HG02759 (cell line): ENCODE measurements at regions not wholly inside any gene's neighbourhood (a gene's known extent, or its start where the extent isn't known, plus 50 kb on each side); places are given as distances from the start of the nearest gene placed in this dataset.
"Not testable (repeated sequence)": the region's sequence is repeated elsewhere in the genome, so short reads cannot be mapped to it uniquely, and the experiment has no call there.

Experiments used
- ATAC-seq: cut with Tn5 transposase; IDR thresholded peaks from one replicate; pipeline ENCODE4 v1.9.1; 2021; ENCODE audit warnings: mild to moderate bottlenecking, moderate library complexity; ENCODE audit not compliant: unreplicated experiment

DNA sequence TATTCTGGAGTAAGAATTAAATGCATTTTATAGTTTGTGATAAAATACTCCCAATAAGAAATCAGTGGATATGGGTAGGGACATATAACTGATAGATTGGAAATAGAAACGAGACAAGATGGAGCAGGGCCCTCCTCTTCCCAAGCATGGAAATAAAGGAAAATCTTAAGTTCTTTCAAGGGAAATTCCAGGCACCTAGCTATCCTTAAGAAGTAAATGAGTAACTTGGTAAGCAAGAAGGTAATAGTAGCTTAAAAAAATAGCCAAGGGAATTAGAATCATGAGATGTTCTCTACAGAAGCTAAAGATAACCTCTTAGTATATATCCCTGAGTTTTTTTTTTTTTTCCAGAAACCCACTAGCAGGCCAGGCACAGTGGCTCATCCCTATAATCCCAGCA, 105.5 kb upstream of the FAM3C start:
- ATAC-seq = no peak

DNA sequence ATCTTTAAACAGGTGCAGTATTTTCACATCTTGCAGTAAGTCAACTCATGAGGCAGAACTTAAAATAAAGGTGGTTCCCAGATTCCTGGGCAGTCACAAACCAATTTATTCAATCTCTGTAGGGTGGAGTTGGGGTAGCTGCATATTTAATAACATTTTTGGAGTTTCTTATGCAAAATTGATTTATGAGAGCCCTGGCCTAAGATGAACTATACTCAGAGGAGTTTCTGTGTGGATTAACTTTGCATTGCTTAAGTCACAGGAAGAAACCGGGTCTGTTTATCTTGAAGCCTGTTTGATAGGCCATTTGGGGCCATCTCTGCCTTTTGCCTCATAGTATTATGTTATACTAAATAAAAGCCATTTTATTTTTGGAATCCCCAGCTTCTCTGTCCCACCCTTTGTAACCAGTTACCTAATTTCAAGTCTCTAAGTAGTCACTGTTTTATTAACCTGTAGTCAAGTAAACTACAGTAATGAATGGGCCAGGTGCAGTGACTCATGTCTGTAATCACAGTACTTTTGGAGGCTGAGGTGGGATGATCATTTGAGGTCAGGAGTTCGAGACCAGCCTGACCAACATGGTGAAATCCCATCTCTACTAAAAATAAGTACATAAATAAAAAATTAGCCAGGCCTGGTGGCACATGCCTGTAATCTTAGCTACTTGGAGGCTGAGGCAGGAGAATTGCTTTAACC, 104.4 kb upstream of the FAM3C start:
- ATAC-seq = no peak

- ATAC-seq = no peak
These were observed 103.5 kb upstream of the FAM3C start for GRCh38 chr7:121499624-121500023.

- no peak for ATAC-seq
These were observed 102.7 kb upstream of the FAM3C start for GRCh38 chr7:121498816-121499215.

DNA sequence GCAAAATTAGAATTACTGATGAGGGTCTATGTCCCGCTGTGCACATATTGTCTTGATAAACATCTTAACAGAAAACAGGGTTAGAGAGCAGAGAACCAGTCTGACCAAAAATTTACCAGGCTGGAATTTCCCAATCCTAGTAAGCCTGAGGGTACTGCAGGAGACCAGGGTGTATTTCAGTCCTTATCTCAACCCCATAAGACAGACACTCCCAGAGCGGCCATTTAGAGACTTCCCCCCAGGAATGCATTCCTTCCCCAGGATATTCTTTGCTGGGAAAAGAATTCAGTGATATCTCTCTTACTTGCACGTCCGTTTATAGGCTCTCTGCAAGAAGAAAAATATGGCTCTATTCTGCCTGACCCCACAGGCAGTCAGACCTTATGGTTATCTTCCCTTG, 101.4 kb upstream of the FAM3C start:
- ATAC-seq = not testable (repeated sequence)

- ATAC-seq = no peak
These were observed 98.4 kb upstream of the FAM3C start for GRCh38 chr7:121494516-121494915.

DNA sequence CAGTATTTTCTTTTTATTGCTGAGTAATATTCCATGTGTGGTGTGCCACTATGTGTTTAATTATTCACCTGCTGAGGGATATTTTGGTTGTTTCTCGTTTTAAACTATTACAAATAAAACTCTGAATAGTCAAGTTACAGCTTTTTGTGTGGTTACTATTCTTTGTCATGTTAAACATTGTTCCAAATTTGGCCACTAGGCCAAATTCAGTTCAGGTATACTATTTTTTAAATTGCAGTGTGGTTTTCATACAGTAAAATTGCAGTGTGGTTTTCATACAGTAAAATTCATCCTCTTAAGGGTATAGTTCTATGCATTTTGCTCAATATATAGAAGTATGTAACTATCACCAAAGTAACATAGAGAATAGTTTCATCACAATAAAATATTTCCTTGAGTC, 97.4 kb upstream of the FAM3C start:
- ATAC-seq = no peak

GRCh38 chr7:121490309-121490708, 94.2 kb upstream of the FAM3C start:
- ATAC-seq = no peak

DNA sequence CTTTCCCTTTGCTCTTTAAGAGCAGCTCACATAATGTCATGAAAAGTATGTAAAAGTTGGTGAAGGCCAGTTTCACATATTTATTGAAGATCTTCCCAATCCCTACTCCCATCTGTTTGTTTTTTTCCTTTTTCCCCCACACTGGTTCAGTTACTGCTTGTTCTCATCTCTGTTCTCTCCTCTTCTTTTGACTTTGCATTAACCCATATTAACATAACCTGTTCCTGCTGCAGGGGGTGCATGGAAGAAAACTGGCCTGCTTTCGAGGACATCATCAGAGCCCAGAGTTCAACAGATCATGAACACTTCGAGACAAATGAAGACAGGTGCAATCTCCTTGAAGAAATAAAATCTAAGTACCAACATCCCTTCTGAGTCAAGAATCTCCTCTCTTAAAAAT, 93.3 kb upstream of the FAM3C start:
- no peak for ATAC-seq

DNA sequence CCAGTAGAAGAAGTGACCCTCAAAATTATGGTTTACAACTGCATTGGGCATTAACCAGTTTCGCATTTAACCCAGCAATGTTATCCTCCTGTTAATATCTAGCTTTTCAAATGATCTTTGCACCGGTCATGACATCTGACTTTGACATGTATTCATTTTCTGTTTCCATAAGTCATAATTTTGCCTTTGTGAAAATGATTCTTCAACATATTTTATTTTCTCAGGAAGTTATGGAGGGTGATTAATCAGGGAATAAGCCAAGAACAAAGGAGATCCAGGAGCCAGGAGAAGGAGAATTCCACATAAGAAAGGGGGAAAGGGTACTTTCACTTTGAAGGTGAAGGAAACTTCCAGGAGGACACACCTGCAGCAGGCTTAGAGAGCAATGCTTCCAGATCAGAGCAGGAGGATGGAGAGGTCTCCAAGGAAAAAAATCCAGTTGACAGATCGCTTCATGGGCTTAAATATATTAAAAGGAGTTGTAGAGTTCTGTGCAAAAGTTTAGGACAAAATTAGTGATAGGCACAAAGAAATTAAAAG, 92.1 kb upstream of the FAM3C start:
- ATAC-seq = no peak

DNA sequence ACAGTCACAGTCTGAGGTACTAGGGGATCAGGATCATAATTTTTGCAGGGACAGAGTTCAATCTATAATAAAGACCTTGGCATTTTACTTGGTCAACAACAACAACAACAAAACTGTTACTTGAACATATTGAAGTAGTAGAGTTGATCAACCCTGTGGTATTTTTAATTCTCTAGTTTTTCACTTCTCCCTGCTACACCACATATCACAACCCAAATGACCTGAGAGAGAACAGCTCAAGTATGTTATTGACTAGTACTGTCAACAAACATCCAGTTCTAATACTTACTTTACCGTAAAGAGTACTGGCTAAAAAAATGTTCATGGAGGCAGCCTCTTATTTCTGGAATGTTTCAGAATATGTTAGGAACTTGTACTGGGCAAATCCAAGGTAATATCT, 90.5 kb upstream of the FAM3C start:
- no peak for ATAC-seq

DNA sequence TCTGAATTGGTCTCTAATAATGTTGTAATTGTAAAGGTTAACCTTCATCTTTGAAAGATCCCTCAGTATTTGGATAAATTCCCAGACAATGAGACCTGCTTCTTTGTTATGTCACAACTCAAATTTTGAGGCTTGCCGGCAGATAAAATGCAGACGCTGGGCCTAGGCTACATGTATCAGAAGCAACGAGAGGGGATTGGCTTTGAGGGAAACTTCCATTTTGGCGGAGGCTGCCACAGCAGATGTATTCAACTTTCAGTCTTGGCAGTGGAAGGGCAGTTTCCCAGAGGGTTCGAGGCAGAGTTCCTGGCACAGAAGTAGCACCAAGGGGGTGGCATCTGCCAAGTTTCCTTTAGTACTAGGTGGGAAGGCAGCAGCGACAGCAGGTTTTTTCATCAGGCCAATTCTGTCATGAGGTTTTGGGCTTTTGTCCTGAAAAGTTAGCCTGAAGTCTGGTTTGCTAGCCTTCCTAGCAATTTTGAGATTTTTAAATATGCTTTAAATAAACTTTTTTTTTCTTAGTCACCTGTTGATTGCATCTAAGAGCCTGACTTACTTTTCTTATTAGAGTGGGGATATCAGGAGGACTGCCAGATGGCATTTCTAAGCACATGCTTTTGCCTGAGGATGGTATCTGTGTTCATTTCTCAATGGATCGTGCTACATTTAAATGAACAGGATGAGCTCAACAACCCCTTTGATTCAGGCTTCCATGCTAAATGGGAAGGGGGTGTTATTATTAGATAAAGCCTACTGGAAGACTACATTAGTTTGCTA, 89.5 kb upstream of the FAM3C start:
- no peak for ATAC-seq

- ATAC-seq = no peak
These were observed 88.1 kb upstream of the FAM3C start for GRCh38 chr7:121484089-121484763.

DNA sequence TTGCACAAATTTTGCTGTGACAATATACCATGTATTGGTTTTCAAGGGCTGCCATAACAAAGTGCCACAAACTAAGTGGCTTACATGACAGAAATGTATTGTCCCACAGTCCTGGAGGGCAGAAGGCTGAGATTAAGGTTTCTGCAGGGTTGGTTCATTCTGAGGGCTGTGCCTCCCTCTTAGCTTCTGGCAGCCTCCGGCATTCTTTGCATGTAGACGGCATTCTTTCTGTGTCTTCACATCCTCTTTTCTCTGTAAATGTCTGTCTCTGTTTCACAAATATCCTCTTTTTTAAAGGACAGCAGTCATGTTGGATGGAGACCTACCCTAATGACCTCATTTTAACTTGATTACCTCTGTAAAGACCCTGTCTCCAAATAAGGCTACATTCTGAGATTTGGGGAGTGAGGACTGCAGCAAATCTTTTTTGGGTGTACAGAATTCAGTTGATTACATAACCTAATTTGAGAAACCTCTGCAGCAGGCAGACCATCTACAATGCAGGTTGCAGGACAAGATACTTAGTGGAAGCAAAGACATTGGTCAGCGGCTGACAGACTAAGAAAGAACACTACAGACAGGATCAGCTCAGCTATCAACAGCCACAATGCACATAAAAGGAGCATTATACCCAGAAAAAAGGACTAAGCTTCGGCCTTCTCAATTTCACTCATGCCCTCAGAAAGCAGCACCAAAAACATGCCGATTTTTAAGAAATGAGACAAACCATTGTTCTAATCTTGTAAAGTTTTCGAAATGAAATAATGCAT, 84.6 kb upstream of the FAM3C start:
- no peak for ATAC-seq

DNA sequence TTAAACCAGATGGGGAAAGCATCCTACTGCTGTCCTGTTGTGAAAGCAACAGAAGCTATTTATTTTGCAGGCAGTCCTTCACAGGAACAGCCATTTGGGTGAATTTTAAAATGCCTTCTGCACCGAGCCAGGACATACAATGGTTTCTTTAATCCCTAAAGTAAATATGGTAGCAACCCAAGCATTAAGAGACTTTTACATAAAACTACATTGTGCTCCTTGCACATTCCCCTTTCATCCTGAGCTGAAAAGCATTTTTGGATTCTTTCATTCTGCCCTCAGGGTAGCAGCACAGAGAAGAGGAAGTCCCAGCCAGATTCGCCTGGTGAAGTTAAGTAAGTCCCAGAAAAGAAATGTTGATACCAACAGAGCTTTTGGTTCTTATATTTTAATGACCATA, 84.0 kb upstream of the FAM3C start:
- ATAC-seq = no peak

- ATAC-seq = no peak
These were observed 83.4 kb upstream of the FAM3C start for GRCh38 chr7:121479466-121479865.

DNA sequence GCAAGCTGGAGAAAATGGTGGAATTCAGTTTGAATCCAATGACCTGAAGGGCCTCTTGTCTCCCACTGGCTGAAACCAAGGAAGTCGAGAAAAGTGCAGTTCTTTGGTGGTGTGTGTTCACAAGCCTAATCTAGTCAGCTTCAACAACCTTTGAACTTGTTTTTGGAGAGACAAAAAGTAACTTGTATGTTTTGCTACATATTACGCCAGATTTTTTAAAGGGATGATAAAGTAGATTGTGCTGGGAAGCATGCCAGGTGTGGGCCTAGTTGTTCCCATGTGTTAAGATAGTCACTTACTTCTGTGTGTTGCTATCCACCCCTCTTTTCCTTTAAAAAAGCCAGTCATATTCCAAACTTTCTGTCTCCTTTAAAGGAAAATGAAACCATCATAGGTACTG, 79.7 kb upstream of the FAM3C start:
- no peak for ATAC-seq

- no peak for ATAC-seq
These were observed 78.2 kb upstream of the FAM3C start for GRCh38 chr7:121474301-121474673.

GRCh38 chr7:121473645-121474300, 77.7 kb upstream of the FAM3C start:
- no peak for ATAC-seq

- ATAC-seq = no peak
These were observed 70.3 kb upstream of the FAM3C start for GRCh38 chr7:121466455-121466854.

GRCh38 chr7:121459148-121459547, 63.0 kb upstream of the FAM3C start:
- no peak for ATAC-seq
